ENCODE measurements at regions not wholly inside any gene's neighbourhood (a gene's known extent, or its start where the extent isn't known, plus 50 kb on each side); places are given as distances from the start of the nearest gene placed in this dataset.
"Not testable (repeated sequence)": the region's sequence is repeated elsewhere in the genome, so short reads cannot be mapped to it uniquely, and the experiment has no call there.

GRCh38 chr6:99668036-99668705, 61.5 kb downstream of the PRDM13 start:
- H3K4me3 ChIP-seq = no peak overlapping the region
- ATAC-seq = no peak
- intact Hi-C loops (cut with DNase I; ENCODE audit: low total_unique reads) = no loop called here
- no peaks in the 10 kb centered on the region for H3K27me3 ChIP-seq
- TF ChIP-seq POLR2A (IDR thresholded peaks at IDR 0.05) = no peak
- no peak for DNase-seq
- no peak overlapping the region for H3K27ac ChIP-seq
- no peaks in the 10 kb centered on the region for H3K9me3 ChIP-seq
- no peaks in the 10 kb centered on the region for H3K4me1 ChIP-seq
- in situ Hi-C loops (cut with MboI; ENCODE audit: low sequenced_read_pairs in 4 of 4) = no loop called here
- H3K36me3 ChIP-seq = no peaks in the 10 kb centered on the region

GRCh38 chr6:99689916-99690685, 83.5 kb downstream of the PRDM13 start:
- Histone ChIP-seq H3K27me3 (peaks cover 0 to 2% (median 0%) of the 10 kb centered on the region in 3 donors), H3K27ac (no peak overlapping the region), H3K4me1 (no peaks in the 10 kb centered on the region), H3K36me3 (no peaks in the 10 kb centered on the region), H3K4me3 (no peak overlapping the region), H3K9me3 (no peaks in the 10 kb centered on the region)
- in situ Hi-C loops (cut with MboI; ENCODE audit: low sequenced_read_pairs in 4 of 4) = no loop called here
- intact Hi-C loops (cut with DNase I; ENCODE audit: low total_unique reads) = no loop called here
- ATAC-seq (no peak), DNase-seq (no peak)
- no peak for TF ChIP-seq CTCF (IDR thresholded peaks at IDR 0.05 in 4 of 5, conservative IDR thresholded peaks at IDR 0.05 in 1 of 5)
- no peak for TF ChIP-seq POLR2A (IDR thresholded peaks at IDR 0.05)

- H3K9me3 ChIP-seq; H3K36me3 ChIP-seq; DNase-seq; H3K4me1 ChIP-seq; in situ Hi-C loops (cut with MboI; ENCODE audit: low sequenced_read_pairs in 4 of 4); intact Hi-C loops (cut with DNase I; ENCODE audit: low total_unique reads); H3K27ac ChIP-seq; H3K4me3 ChIP-seq; H3K27me3 ChIP-seq; ATAC-seq: not testable (repeated sequence)
Observed at GRCh38 chr6:99702287-99702686, 95.7 kb downstream of the PRDM13 start.

- DNase-seq = no peak
- TF ChIP-seq POLR2A (IDR thresholded peaks at IDR 0.05) = no peak
- no peak for TF ChIP-seq CTCF (IDR thresholded peaks at IDR 0.05 in 4 of 5, conservative IDR thresholded peaks at IDR 0.05 in 1 of 5)
- no peaks in the 10 kb centered on the region for H3K4me1 ChIP-seq
- intact Hi-C loops (cut with DNase I; ENCODE audit: low total_unique reads) (no loop called here), in situ Hi-C loops (cut with MboI; ENCODE audit: low sequenced_read_pairs in 4 of 4) (no loop called here)
- no peaks in the 10 kb centered on the region for H3K27me3 ChIP-seq
- H3K9me3 ChIP-seq = no peaks in the 10 kb centered on the region
- H3K27ac ChIP-seq = no peak overlapping the region
- ATAC-seq = no peak
- H3K36me3 ChIP-seq = no peaks in the 10 kb centered on the region
- no peak overlapping the region for H3K4me3 ChIP-seq
Observed at GRCh38 chr6:99709062-99709461, 102.4 kb downstream of the PRDM13 start.

GRCh38 chr6:99711302-99711701, 104.7 kb downstream of the PRDM13 start:
- Histone ChIP-seq H3K36me3 (no peaks in the 10 kb centered on the region), H3K27ac (no peak overlapping the region), H3K4me3 (no peak overlapping the region), H3K9me3 (no peaks in the 10 kb centered on the region), H3K27me3 (no peaks in the 10 kb centered on the region), H3K4me1 (no peaks in the 10 kb centered on the region)
- ATAC-seq = no peak
- intact Hi-C loops (cut with DNase I; ENCODE audit: low total_unique reads) (no loop called here), in situ Hi-C loops (cut with MboI; ENCODE audit: low sequenced_read_pairs in 4 of 4) (no loop called here)
- no peak for TF ChIP-seq CTCF (IDR thresholded peaks at IDR 0.05 in 4 of 5, conservative IDR thresholded peaks at IDR 0.05 in 1 of 5)
- TF ChIP-seq POLR2A (IDR thresholded peaks at IDR 0.05) = no peak
- DNase-seq = no peak
